ENCODE measurements at regions not wholly inside any gene's neighbourhood (a gene's known extent, or its start where the extent isn't known, plus 50 kb on each side); places are given as distances from the start of the nearest gene placed in this dataset.
A peak's percentile ranks its signal among the peaks of the same experiment; 100 is the strongest.

DNA sequence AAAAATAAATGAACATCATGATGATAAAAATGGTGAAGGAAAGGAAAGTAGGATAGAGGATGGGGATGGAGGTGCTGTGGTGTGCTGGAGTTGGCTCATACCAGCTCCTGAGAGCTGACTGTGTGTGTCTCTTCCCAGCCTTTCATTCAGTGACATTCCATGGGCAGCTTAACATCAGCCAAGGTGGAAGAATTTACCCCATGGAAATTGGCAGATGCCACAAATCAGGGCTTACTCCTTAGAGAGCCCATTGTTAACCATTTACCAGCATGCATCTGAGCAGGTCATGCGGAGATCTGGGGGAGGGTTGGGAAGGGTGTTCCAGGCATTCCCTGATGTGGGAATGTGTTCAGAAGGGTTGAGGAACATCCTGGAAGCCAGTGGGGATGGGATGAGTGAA lies 164.7 kb upstream of the MYL2 start:
- TF ChIP-seq, protein P1, sequence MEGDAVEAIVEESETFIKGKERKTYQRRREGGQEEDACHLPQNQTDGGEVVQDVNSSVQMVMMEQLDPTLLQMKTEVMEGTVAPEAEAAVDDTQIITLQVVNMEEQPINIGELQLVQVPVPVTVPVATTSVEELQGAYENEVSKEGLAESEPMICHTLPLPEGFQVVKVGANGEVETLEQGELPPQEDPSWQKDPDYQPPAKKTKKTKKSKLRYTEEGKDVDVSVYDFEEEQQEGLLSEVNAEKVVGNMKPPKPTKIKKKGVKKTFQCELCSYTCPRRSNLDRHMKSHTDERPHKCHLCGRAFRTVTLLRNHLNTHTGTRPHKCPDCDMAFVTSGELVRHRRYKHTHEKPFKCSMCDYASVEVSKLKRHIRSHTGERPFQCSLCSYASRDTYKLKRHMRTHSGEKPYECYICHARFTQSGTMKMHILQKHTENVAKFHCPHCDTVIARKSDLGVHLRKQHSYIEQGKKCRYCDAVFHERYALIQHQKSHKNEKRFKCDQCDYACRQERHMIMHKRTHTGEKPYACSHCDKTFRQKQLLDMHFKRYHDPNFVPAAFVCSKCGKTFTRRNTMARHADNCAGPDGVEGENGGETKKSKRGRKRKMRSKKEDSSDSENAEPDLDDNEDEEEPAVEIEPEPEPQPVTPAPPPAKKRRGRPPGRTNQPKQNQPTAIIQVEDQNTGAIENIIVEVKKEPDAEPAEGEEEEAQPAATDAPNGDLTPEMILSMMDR (IDR thresholded peaks at IDR 0.05; ENCODE audit: extremely low read depth, low read depth, low read length), result no peak
- no peak overlapping the region for H3K4me3 ChIP-seq (ENCODE audit: insufficient read depth, low read length)
- H3K4me2 ChIP-seq (ENCODE audit: insufficient read depth, low read length), result no peak overlapping the region
- H3K27ac ChIP-seq (ENCODE audit: low read depth, low read length), result no peak overlapping the region
- no peaks in the 10 kb centered on the region for H4K20me1 ChIP-seq (ENCODE audit: insufficient read depth, low read length)
- no peaks in the 10 kb centered on the region for H3K79me2 ChIP-seq (ENCODE audit: insufficient read depth, low read length)
- no peak for DNase-seq (ENCODE audit: insufficient read length, low spot score, missing footprints)
- peaks cover 34% of the 10 kb centered on the region for H3K27me3 ChIP-seq (ENCODE audit: insufficient read depth, low read length)
- no peaks in the 10 kb centered on the region for H3K36me3 ChIP-seq (ENCODE audit: insufficient read depth, low read length)
- no peak overlapping the region for H2AFZ ChIP-seq (ENCODE audit: low read length)
- no peaks in the 10 kb centered on the region for H3K4me1 ChIP-seq (ENCODE audit: insufficient read depth, low read length)
- no peaks in the 10 kb centered on the region for H3K9me3 ChIP-seq (ENCODE audit: low read depth, low read length)

GRCh38 chr12:111084605-111085004 lies 164.2 kb upstream of the MYL2 start:
- no peaks in the 10 kb centered on the region for H4K20me1 ChIP-seq (ENCODE audit: insufficient read depth, low read length)
- H3K79me2 ChIP-seq (ENCODE audit: insufficient read depth, low read length), result no peaks in the 10 kb centered on the region
- no peak overlapping the region for H3K27ac ChIP-seq (ENCODE audit: low read depth, low read length)
- no peaks in the 10 kb centered on the region for H3K9me3 ChIP-seq (ENCODE audit: low read depth, low read length)
- DNase-seq (ENCODE audit: insufficient read length, low spot score, missing footprints), result peak; percentile 15
- H3K4me1 ChIP-seq (ENCODE audit: insufficient read depth, low read length), result no peaks in the 10 kb centered on the region
- TF ChIP-seq, protein P1 (IDR thresholded peaks at IDR 0.05; ENCODE audit: extremely low read depth, low read depth, low read length), result no peak
- H2AFZ ChIP-seq (ENCODE audit: low read length), result no peak overlapping the region
- no peaks in the 10 kb centered on the region for H3K36me3 ChIP-seq (ENCODE audit: insufficient read depth, low read length)
- H3K4me2 ChIP-seq (ENCODE audit: insufficient read depth, low read length), result no peak overlapping the region
- no peak overlapping the region for H3K4me3 ChIP-seq (ENCODE audit: insufficient read depth, low read length)
- H3K27me3 ChIP-seq (ENCODE audit: insufficient read depth, low read length), result peaks cover 34% of the 10 kb centered on the region

- Histone ChIP-seq H3K4me1 (ENCODE audit: insufficient read depth, low read length) (no peaks in the 10 kb centered on the region), H3K79me2 (ENCODE audit: insufficient read depth, low read length) (no peaks in the 10 kb centered on the region), H2AFZ (ENCODE audit: low read length) (no peak overlapping the region), H3K36me3 (ENCODE audit: insufficient read depth, low read length) (no peaks in the 10 kb centered on the region), H4K20me1 (ENCODE audit: insufficient read depth, low read length) (no peaks in the 10 kb centered on the region), H3K27ac (ENCODE audit: low read depth, low read length) (no peak overlapping the region), H3K4me3 (ENCODE audit: insufficient read depth, low read length) (no peak overlapping the region), H3K4me2 (ENCODE audit: insufficient read depth, low read length) (no peak overlapping the region), H3K27me3 (ENCODE audit: insufficient read depth, low read length) (peaks cover 34% of the 10 kb centered on the region), H3K9me3 (ENCODE audit: low read depth, low read length) (no peaks in the 10 kb centered on the region)
- TF ChIP-seq, protein P1 (IDR thresholded peaks at IDR 0.05; ENCODE audit: extremely low read depth, low read depth, low read length), result no peak
- DNase-seq (ENCODE audit: insufficient read length, low spot score, missing footprints), result peak; percentile 18
These were observed 163.8 kb upstream of the MYL2 start for GRCh38 chr12:111084158-111084557.

GRCh38 chr12:111081600-111081999 lies 161.2 kb upstream of the MYL2 start:
- no peaks in the 10 kb centered on the region for H3K79me2 ChIP-seq (ENCODE audit: insufficient read depth, low read length)
- no peaks in the 10 kb centered on the region for H4K20me1 ChIP-seq (ENCODE audit: insufficient read depth, low read length)
- TF ChIP-seq, protein P1 (IDR thresholded peaks at IDR 0.05; ENCODE audit: extremely low read depth, low read depth, low read length), result no peak
- H3K27ac ChIP-seq (ENCODE audit: low read depth, low read length), result no peak overlapping the region
- no peak for DNase-seq (ENCODE audit: insufficient read length, low spot score, missing footprints)
- H3K27me3 ChIP-seq (ENCODE audit: insufficient read depth, low read length), result peaks cover 34% of the 10 kb centered on the region
- H3K4me2 ChIP-seq (ENCODE audit: insufficient read depth, low read length), result no peak overlapping the region
- H3K36me3 ChIP-seq (ENCODE audit: insufficient read depth, low read length), result no peaks in the 10 kb centered on the region
- no peak overlapping the region for H3K4me3 ChIP-seq (ENCODE audit: insufficient read depth, low read length)
- no peak overlapping the region for H2AFZ ChIP-seq (ENCODE audit: low read length)
- no peaks in the 10 kb centered on the region for H3K9me3 ChIP-seq (ENCODE audit: low read depth, low read length)
- no peaks in the 10 kb centered on the region for H3K4me1 ChIP-seq (ENCODE audit: insufficient read depth, low read length)
